ENCODE measurements at regions not wholly inside any gene's neighbourhood (a gene's known extent, or its start where the extent isn't known, plus 50 kb on each side); places are given as distances from the start of the nearest gene placed in this dataset.

- H3K4me3 ChIP-seq (ENCODE audit: low read depth, low read length), result no peak overlapping the region
- TF ChIP-seq CTCF (IDR thresholded peaks at IDR 0.05; ENCODE audit: insufficient read depth, low read depth, low read length), result no peak
- DNase-seq (ENCODE audit: low read depth), result no peak
These were observed 62.4 kb upstream of the PCSK6 start for GRCh38 chr15:101551696-101552591.

- no peak for TF ChIP-seq CTCF (IDR thresholded peaks at IDR 0.05; ENCODE audit: insufficient read depth, low read depth, low read length)
- H3K4me3 ChIP-seq (ENCODE audit: low read depth, low read length), result no peak overlapping the region
- no peak for DNase-seq (ENCODE audit: low read depth)
These were observed 60.6 kb upstream of the PCSK6 start for GRCh38 chr15:101550124-101550523.

- no peak overlapping the region for H3K4me3 ChIP-seq (ENCODE audit: low read depth, low read length)
- TF ChIP-seq CTCF (IDR thresholded peaks at IDR 0.05; ENCODE audit: insufficient read depth, low read depth, low read length), result no peak
- DNase-seq (ENCODE audit: low read depth), result no peak
These were observed 60.1 kb upstream of the PCSK6 start for GRCh38 chr15:101549647-101550046.

GRCh38 chr15:101547737-101548136 lies 58.2 kb upstream of the PCSK6 start:
- no peak for TF ChIP-seq CTCF (IDR thresholded peaks at IDR 0.05; ENCODE audit: insufficient read depth, low read depth, low read length)
- no peak for DNase-seq (ENCODE audit: low read depth)
- H3K4me3 ChIP-seq (ENCODE audit: low read depth, low read length), result no peak overlapping the region

- DNase-seq (ENCODE audit: low read depth), result no peak
- no peak for TF ChIP-seq CTCF (IDR thresholded peaks at IDR 0.05; ENCODE audit: insufficient read depth, low read depth, low read length)
- no peak overlapping the region for H3K4me3 ChIP-seq (ENCODE audit: low read depth, low read length)
These were observed 56.3 kb upstream of the PCSK6 start for GRCh38 chr15:101545548-101546505.

- no peak for TF ChIP-seq CTCF (IDR thresholded peaks at IDR 0.05; ENCODE audit: insufficient read depth, low read depth, low read length)
- no peak overlapping the region for H3K4me3 ChIP-seq (ENCODE audit: low read depth, low read length)
- no peak for DNase-seq (ENCODE audit: low read depth)
These were observed 55.1 kb upstream of the PCSK6 start for GRCh38 chr15:101544613-101544945.
